CD1c-positive myeloid dendritic cell (primary cell): ENCODE measurements at regions not wholly inside any gene's neighbourhood (a gene's known extent, or its start where the extent isn't known, plus 50 kb on each side); places are given as distances from the start of the nearest gene placed in this dataset.

Experiments used
- DNase-seq: peaks from one replicate; pipeline ENCODE4 v3.0.0-alpha.2; 2016; ENCODE audit errors: extremely low spot score

GRCh38 chr12:115758877-115759620 is 518.4 kb downstream of the MED13L start:
- no peak for DNase-seq

- no peak for DNase-seq
Measured at GRCh38 chr12:115758183-115758582, 519.3 kb downstream of the MED13L start.

- DNase-seq: no peak
Measured at GRCh38 chr12:115756804-115757203, 520.7 kb downstream of the MED13L start.

- no peak for DNase-seq
Measured at GRCh38 chr12:115756271-115756670, 521.2 kb downstream of the MED13L start.

- DNase-seq: no peak
Measured at GRCh38 chr12:115755725-115756085, 521.8 kb downstream of the MED13L start.

GRCh38 chr12:115755061-115755724 is 522.3 kb downstream of the MED13L start:
- DNase-seq: no peak

- DNase-seq: peak; percentile 19
Measured at GRCh38 chr12:115752913-115753726, 524.4 kb downstream of the MED13L start.

- DNase-seq: no peak
Measured at GRCh38 chr12:115752156-115752555, 525.3 kb downstream of the MED13L start.

GRCh38 chr12:115750340-115750739 is 527.2 kb downstream of the MED13L start:
- no peak for DNase-seq

GRCh38 chr12:115749071-115749841 is 528.2 kb downstream of the MED13L start:
- DNase-seq: no peak

GRCh38 chr12:115740586-115741155 is 536.8 kb downstream of the MED13L start:
- DNase-seq: no peak

GRCh38 chr12:115737895-115738294 is 539.6 kb downstream of the MED13L start:
- no peak for DNase-seq

- DNase-seq: no peak
Measured at GRCh38 chr12:115736360-115736759, 541.1 kb downstream of the MED13L start.

- DNase-seq: no peak
Measured at GRCh38 chr12:115730975-115731541, 546.4 kb downstream of the MED13L start.

GRCh38 chr12:115726691-115727090 is 550.8 kb downstream of the MED13L start:
- no peak for DNase-seq

GRCh38 chr12:115722181-115722580 is 555.3 kb downstream of the MED13L start:
- DNase-seq: no peak

GRCh38 chr12:115716551-115716950 is 560.9 kb downstream of the MED13L start:
- no peak for DNase-seq

- DNase-seq: no peak
Measured at GRCh38 chr12:115712676-115713075, 564.8 kb downstream of the MED13L start.

GRCh38 chr12:115710104-115710564 is 567.4 kb downstream of the MED13L start:
- no peak for DNase-seq

GRCh38 chr12:115709540-115710011 is 567.9 kb downstream of the MED13L start:
- DNase-seq: no peak

- no peak for DNase-seq
Measured at GRCh38 chr12:115708801-115709200, 568.7 kb downstream of the MED13L start.
